K562 (cell line): ENCODE measurements at regions not wholly inside any gene's neighbourhood (a gene's known extent, or its start where the extent isn't known, plus 50 kb on each side); places are given as distances from the start of the nearest gene placed in this dataset.

Experiments used
- BCOR ChIP-seq: fragments of 450-650 bp; IDR thresholded peaks from 2 replicates; pipeline ENCODE4 v1.6.1; 2016
- BRCA1 ChIP-seq, 2 experiments: fragments of 450-650 bp in 1 of 2; sonication (generic) in 1 of 2; formaldehyde crosslinking in 1 of 2; IDR thresholded peaks; 2 replicates each; pipeline versions ENCODE4 v1.5.0 to v1.6.1; 2017 to 2020; ENCODE audit warnings: mild to moderate bottlenecking in 1 of 2, missing genetic modification reagents in 1 of 2
- CBX1 ChIP-seq: sonication (generic); IDR thresholded peaks from 2 replicates; pipeline ENCODE4 v1.6.1; 2016; ENCODE audit warnings: antibody characterized with exemption, low read depth, mild to moderate bottlenecking
- ZBTB40 ChIP-seq, 2 experiments: fragments of 450-650 bp in 1 of 2; sonication (generic) in 1 of 2; formaldehyde crosslinking in 1 of 2; IDR thresholded peaks; 2 replicates each; pipeline versions ENCODE4 v1.7.1 to v1.9.0; 2016 to 2022; ENCODE audit warnings: inconsistent platforms in 1 of 2, mild to moderate bottlenecking in 1 of 2, missing genetic modification reagents in 1 of 2

GRCh38 chrX:7746856-7747255, 96.1 kb upstream of the VCX start (continued):
- TF ChIP-seq ZBTB40 (IDR thresholded peaks at IDR 0.05) (no peak), ZBTB40 (CRISPR knock-in tag; IDR thresholded peaks at IDR 0.05) (no peak), BCOR (no peak), CBX1 (no peak), BRCA1 (IDR thresholded peaks at IDR 0.05) (no peak), BRCA1 (CRISPR knock-in tag; IDR thresholded peaks at IDR 0.05) (no peak)
